ENCODE measurements at regions not wholly inside any gene's neighbourhood (a gene's known extent, or its start where the extent isn't known, plus 50 kb on each side); places are given as distances from the start of the nearest gene placed in this dataset.

DNA sequence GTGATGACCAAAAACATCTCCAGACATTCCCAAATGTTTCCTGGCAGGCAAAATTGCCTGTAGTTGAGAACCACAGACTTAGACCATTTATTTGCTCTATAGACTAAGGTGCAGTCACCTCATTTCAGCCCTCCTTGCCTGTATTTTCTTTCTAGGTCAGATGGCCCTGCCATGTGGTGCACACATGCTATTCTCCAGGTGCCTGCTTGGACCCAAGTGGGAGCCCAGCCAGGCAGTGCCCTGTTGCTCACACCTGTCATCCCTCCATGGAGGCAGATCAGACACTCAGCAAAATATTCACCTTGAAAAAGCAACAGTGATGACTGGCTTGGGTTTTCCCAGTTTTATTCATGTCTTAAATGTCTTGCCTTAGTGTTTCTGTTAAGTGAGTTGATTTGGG lies 311.4 kb downstream of the TFAP2C start:
- no peak for TF ChIP-seq CTCF (IDR thresholded peaks at IDR 0.05)
- Mint-ChIP-seq H3K9me3 (no peaks in the 10 kb centered on the region), H3K36me3 (ENCODE audit: low read depth) (no peaks in the 10 kb centered on the region), H3K4me1 (peaks cover 45% of the 10 kb centered on the region), H3K27ac (no peak overlapping the region), H3K4me3 (no peak overlapping the region), H3K27me3 (ENCODE audit: low read depth, poor library complexity) (peaks cover 39% of the 10 kb centered on the region)
- no peak for DNase-seq

DNA sequence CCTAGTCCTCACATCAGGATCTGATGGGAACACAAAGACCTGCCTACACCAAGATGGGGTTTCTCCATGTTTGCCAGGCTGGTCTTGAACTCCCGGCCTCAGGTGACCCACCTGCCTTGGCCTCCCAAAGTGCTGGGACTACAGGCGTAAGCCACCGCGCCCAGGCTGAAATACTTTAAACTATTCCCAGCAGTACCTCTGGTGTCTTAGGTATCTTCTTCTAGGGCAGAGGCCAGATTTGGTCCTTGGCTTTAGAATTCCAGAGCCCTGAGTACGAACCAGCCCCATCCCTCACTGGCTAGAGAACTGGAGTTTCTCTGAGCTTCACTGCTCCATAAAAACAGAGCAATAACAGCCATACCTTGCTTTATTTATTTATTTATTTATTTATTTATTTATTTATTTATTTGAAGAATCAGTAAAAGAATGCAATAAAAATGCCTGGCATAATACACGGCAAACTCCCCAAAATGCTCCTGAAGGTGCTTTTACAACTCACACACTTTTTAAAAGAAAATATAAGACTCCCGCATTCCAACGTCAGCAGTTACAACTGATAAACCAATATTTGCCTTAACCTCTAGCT lies 312.1 kb downstream of the TFAP2C start:
- Mint-ChIP-seq H3K4me3 (no peak overlapping the region), H3K27ac (peak overlapping the region; percentile 10), H3K36me3 (ENCODE audit: low read depth) (no peaks in the 10 kb centered on the region), H3K9me3 (no peaks in the 10 kb centered on the region), H3K4me1 (peaks cover 47% of the 10 kb centered on the region), H3K27me3 (ENCODE audit: low read depth, poor library complexity) (peaks cover 36% of the 10 kb centered on the region)
- no peak for TF ChIP-seq CTCF (IDR thresholded peaks at IDR 0.05)
- no peak for DNase-seq

DNA sequence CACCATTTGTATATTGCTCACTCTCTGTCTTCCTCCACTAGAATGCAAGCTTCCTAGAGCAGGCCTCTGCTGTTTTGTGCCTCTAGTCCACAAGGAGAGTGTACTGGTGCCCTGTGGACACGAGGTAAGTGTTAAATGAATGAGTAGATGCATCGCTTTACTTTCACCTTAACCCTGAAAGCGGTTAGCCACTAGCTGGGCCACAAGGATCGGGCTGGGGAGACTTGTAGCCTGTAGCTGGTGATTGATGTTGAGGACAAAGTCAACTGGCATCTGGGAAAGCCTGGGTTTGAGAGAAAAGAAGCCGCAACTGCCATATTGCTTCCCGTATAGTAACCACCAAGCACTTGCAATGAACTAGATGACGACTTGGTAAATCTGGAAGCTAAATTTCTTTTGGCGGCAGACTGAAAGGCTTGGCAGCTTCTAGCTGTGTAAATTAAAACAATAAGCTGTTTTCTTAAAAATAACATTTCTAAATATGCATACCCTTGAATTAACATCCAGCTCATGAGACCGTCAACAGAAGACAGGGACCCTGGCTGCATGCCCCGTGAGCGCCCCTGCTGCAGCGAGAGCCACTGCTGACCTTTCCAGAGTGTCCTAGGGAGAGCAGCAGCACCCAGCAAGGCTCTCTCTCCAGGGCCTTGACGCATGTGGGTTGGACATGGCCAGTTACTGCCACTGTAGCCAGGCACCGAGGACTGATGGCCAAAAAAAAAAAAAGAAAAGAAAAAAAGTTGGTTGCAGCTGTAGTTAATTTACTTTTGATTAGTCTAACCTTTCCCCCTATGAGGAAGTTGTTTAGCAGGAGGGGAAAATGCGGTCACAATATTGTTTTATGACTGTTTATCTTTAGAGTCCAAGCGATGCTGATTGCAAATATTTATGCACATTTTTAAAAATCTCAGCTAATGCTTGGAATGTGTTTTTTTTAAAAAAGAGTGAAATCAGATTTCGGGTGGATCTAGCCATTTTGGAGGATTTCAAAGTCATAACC lies 315.1 kb downstream of the TFAP2C start:
- Mint-ChIP-seq H3K9me3 (no peaks in the 10 kb centered on the region), H3K27me3 (ENCODE audit: low read depth, poor library complexity) (peaks cover 41% of the 10 kb centered on the region), H3K36me3 (ENCODE audit: low read depth) (no peaks in the 10 kb centered on the region), H3K27ac (no peak overlapping the region), H3K4me3 (no peak overlapping the region), H3K4me1 (peaks cover 44% of the 10 kb centered on the region)
- no peak for DNase-seq
- no peak for TF ChIP-seq CTCF (IDR thresholded peaks at IDR 0.05)

- DNase-seq, result no peak
- no peak for TF ChIP-seq CTCF (IDR thresholded peaks at IDR 0.05)
- H3K4me1 Mint-ChIP-seq, result peaks cover 51% of the 10 kb centered on the region
- no peak overlapping the region for H3K27ac Mint-ChIP-seq
- H3K36me3 Mint-ChIP-seq (ENCODE audit: low read depth), result no peaks in the 10 kb centered on the region
- H3K4me3 Mint-ChIP-seq, result no peak overlapping the region
- no peaks in the 10 kb centered on the region for H3K9me3 Mint-ChIP-seq
- H3K27me3 Mint-ChIP-seq (ENCODE audit: low read depth, poor library complexity), result peaks cover 37% of the 10 kb centered on the region
Observed at GRCh38 chr20:56945057-56945456, 316.0 kb downstream of the TFAP2C start.

- DNase-seq, result no peak
- no peak overlapping the region for H3K27ac Mint-ChIP-seq
- peaks cover 56% of the 10 kb centered on the region for H3K4me1 Mint-ChIP-seq
- no peak overlapping the region for H3K4me3 Mint-ChIP-seq
- peaks cover 39% of the 10 kb centered on the region for H3K27me3 Mint-ChIP-seq (ENCODE audit: low read depth, poor library complexity)
- no peaks in the 10 kb centered on the region for H3K9me3 Mint-ChIP-seq
- no peak for TF ChIP-seq CTCF (IDR thresholded peaks at IDR 0.05)
- no peaks in the 10 kb centered on the region for H3K36me3 Mint-ChIP-seq (ENCODE audit: low read depth)
Observed at GRCh38 chr20:56945901-56946300, 316.8 kb downstream of the TFAP2C start.

Data from nephron progenitor cell (in vitro differentiated cells).